HG03060 (cell line): ENCODE measurements at regions not wholly inside any gene's neighbourhood (a gene's known extent, or its start where the extent isn't known, plus 50 kb on each side); places are given as distances from the start of the nearest gene placed in this dataset.

Source experiments
- ATAC-seq: cut with Tn5 transposase; IDR thresholded peaks from one replicate; pipeline ENCODE4 v1.9.1; 2021; ENCODE audit warnings: low read depth, moderate number of reproducible peaks; ENCODE audit not compliant: unreplicated experiment

- no peak for ATAC-seq
Observed at GRCh38 chr18:56323673-56324072, 314.7 kb downstream of the TXNL1 start.

DNA sequence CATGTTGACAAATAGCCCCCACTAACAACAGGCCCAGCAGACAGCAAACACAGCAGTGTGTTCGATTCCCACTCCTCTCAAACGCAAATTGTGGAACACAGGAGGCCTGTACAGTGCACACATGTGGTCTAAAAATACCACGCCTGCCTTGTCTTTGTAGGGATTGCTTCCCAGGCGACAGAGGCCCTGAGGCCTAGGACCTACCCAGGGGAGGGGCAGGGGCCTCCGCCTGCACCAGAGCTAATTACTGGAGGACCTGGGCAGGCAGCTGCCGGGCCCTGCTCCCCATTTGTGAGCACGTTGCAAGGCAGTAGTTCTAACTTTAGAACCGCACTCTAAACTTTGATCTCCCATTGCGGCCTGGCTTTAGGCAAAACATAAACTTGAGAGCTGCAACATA is 316.0 kb downstream of the TXNL1 start:
- ATAC-seq: no peak

- no peak for ATAC-seq
Observed at GRCh38 chr18:56321470-56321869, 316.9 kb downstream of the TXNL1 start.

- ATAC-seq: no peak
Observed at GRCh38 chr18:56319953-56320352, 318.4 kb downstream of the TXNL1 start.

DNA sequence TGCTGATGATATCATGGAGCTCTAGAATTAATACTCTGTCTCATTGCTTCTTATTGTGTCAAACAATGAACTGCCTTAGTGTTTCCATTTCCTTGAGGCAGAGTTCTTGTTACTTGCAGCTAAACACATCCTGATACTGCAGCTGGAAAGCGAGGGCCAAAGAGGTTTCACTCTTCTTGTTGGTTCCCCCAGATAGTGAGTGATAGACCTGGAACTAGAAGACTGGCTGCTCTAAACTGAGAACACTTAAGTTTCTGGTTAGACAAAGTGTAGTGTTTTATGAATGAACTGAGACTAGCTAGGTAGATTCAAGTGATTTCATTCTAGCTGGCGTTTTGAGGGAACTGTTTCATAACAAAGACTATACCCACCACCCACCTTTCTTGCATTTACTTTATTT is 321.7 kb downstream of the TXNL1 start:
- no peak for ATAC-seq

DNA sequence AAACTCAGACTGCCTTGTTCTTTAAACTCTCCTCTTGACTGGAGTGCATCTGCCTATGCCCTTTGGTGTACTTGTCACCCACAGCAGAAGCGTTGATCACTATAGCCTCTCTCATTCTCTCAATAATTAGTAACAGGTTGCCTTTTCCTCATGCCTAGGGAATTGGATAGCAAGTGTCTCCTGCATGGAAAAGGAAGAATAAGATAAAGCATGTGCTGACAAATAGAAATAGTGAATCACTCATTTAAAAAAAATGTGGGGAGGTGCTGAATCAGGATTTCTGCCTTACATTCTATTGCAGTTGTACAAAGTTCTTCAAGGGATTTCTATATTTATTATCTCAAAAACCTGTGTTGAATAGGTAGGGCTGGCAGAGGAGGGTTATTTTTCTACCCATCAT is 323.0 kb downstream of the TXNL1 start:
- ATAC-seq: no peak

GRCh38 chr18:56314396-56314795 is 324.0 kb downstream of the TXNL1 start:
- ATAC-seq: no peak

DNA sequence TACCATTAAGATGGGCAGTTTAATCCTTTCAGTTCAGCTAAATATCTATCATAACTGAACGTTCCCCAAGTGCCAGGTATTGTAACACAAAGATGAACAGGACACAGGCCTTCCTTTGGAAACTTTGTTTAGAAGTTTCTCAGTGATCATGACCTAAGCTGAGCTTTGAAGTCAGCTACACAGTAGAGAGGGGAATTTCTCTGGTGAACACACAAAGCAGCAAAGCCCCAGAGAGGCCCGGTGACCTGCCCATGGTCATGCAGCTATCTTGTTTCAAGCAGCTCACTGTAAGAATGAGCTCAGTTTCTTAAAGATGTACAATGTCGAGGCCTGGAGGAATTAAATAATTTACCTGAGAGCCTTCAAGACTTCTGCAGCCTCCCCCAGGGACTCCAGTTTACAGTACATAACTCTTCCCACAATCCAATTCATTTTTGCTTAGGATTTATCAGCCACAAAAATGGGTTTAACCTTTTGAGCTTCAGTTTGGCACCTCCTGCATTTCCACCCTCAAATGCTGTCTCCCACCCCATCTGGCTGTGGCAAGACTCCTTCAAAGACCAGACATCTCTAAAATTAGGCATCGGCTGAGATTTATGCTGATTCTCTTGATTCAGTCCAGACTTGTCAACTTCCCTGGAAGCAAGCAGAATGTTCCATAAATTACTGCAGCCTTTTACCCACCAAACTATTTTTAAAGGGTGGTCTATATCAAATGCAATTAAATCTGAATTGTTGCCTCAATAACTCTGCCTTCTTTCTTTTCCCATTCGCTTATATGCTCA is 325.6 kb downstream of the TXNL1 start:
- ATAC-seq: no peak

- no peak for ATAC-seq
Observed at GRCh38 chr18:56309104-56309503, 329.3 kb downstream of the TXNL1 start.

GRCh38 chr18:56307354-56308170 is 330.8 kb downstream of the TXNL1 start:
- ATAC-seq: no peak

- ATAC-seq: no peak
Observed at GRCh38 chr18:56306797-56307196, 331.6 kb downstream of the TXNL1 start.

- ATAC-seq: no peak
Observed at GRCh38 chr18:56305583-56305982, 332.8 kb downstream of the TXNL1 start.

GRCh38 chr18:56302156-56302555 is 336.2 kb downstream of the TXNL1 start:
- ATAC-seq: no peak

- no peak for ATAC-seq
Observed at GRCh38 chr18:56299740-56300139, 338.7 kb downstream of the TXNL1 start.

- no peak for ATAC-seq
Observed at GRCh38 chr18:56298935-56299334, 339.5 kb downstream of the TXNL1 start.

DNA sequence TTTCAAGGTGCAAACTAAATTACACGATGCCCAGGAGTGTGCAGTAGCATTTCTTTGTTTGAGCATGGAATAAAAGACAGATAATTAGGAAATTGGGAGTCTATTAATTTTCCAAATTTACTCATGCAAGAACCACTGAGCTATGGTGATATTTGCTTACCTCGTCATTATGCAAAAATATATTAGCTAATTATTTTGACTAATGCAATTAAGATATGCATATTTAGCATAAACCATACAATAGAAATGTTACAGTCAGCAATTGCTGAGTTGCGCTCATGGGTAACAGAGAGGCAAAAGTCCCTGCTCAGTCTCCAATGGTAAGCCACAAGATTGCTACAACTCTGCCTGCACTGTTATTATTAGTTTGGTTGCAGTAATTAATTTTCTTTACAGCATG is 342.0 kb downstream of the TXNL1 start:
- no peak for ATAC-seq

DNA sequence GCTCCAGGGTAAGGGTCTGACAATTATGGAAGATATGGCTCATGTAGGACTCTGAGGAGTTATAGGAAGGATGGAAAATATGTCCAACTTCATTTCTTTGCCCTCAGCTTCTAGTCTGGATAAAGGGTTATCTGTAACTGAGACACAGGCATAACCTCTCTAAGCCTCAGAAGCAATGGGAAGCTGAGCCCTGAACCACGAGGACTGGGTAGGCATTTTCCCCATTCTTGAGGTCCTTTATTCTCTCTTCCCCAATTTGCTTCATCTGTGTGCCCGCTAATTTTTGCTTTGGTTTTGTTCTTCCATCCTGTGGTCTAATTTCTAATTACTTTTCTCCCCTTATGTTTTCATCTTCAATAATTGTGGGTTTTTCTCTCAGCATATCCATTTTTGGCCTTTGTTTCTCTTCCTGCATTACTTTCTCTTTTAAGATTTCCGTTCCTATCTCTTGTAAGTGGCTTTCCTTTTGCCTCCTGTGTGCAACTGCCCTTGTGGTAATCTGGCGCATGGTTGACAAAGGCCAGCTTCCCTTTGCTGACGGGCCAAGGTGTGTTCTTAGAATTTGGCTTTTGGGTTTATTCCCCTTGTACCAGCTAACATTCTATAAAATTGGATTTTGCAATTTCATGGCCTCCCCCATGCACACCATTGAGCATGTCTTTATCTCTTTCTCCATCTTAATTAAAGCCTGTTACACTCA is 343.8 kb downstream of the TXNL1 start:
- ATAC-seq: no peak

DNA sequence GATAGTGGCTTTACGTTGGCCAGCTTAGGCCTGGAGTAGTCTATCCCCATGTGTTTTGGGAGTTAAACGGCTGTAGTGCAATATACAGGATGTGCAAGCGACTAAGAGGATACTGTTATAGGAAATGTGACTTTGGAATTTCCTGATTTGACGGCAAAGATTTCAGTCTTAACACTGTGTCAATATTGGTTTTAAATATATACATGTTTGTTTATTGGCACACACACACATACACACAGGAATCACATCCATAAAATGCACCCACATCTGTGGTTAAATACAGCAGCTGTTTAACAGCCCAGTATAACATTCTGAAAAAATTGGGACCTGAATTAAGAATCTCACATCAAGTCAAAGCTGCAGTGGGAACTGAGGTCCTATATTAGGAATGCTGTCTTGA is 347.1 kb downstream of the TXNL1 start:
- no peak for ATAC-seq

- ATAC-seq: no peak
Observed at GRCh38 chr18:56289381-56289780, 349.0 kb downstream of the TXNL1 start.

GRCh38 chr18:56286775-56287325 is 351.5 kb downstream of the TXNL1 start:
- no peak for ATAC-seq
